ENCODE measurements at regions not wholly inside any gene's neighbourhood (a gene's known extent, or its start where the extent isn't known, plus 50 kb on each side); places are given as distances from the start of the nearest gene placed in this dataset.
"Not testable (repeated sequence)": the region's sequence is repeated elsewhere in the genome, so short reads cannot be mapped to it uniquely, and the experiment has no call there.

DNA sequence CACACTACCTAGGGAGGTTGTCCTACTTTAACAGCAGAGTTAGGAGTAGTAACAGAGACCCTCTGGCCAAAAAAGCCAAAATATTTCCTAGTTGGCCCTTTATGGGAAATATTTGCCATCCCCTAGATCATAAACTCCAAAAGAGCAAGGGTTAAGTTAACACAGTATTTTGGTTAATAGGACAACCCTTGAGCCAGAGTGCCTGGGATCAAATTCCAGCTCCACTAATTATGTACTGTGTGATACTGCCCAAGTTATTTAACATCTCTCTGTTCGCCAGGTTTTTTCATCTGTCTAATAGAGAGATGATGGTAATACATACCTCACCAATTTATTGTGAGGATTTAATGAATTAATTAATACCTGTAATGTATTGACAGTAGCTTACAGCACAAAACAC is 767.4 kb downstream of the KCNJ2 start:
- DNase-seq (ENCODE audit: low spot score) = no peak

DNA sequence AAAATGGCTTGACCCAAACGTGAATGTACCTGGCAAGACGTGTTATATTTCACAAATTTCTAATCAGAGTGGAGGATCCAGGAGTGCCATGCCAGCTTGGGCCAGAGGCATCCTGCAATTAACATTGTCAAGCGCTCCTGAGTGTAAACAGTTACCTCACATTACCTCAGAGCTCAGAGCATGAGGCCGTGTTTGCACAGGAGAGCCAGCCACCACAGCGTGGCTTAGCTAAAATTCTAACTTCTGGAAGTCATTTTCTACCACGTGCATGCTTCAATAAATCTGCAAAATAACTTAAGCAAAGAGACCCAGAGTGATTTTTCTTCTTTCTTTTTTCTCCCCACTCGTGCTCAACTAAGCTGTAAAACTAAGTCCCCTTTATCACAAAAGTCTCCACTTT is 769.0 kb downstream of the KCNJ2 start:
- no peak for DNase-seq (ENCODE audit: low spot score)

DNA sequence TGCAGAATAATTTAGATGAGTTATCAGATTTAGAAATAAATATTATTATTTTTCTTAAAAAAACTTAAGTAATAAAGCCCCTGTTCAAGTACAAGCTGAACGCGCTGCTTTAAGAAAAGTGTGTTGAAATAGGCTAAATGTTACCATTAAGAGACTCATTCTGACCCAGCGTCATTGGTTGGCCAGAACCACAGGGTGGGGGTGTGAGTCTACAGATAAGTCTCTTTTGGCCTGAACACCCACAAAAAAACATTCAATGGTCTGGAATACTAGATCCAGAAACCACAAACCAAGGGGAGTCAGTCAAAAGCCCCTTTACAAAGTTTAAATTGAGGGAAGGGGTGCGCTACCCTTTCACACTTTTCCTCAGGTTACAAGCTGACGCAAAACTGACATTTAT is 776.1 kb downstream of the KCNJ2 start:
- DNase-seq (ENCODE audit: low spot score) = no peak

DNA sequence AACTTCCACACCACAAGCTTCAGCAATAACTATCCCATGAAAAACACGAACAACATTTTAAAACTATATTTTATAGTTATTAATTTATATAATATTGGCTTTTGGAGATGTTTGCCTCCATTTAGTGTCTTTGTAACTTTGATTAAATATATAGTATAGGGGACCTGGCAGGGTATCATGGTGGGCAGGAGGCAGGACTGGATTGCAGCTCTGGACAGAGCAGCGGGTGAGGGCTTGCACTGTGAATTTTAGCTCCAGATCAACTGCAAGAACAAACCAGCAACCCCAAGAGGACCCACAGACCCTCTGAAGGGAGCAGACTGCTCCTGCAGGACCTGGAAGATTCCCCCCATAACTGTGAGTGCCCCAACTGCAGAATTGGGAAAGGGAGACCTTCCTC is 777.9 kb downstream of the KCNJ2 start:
- DNase-seq (ENCODE audit: low spot score) = no peak

DNA sequence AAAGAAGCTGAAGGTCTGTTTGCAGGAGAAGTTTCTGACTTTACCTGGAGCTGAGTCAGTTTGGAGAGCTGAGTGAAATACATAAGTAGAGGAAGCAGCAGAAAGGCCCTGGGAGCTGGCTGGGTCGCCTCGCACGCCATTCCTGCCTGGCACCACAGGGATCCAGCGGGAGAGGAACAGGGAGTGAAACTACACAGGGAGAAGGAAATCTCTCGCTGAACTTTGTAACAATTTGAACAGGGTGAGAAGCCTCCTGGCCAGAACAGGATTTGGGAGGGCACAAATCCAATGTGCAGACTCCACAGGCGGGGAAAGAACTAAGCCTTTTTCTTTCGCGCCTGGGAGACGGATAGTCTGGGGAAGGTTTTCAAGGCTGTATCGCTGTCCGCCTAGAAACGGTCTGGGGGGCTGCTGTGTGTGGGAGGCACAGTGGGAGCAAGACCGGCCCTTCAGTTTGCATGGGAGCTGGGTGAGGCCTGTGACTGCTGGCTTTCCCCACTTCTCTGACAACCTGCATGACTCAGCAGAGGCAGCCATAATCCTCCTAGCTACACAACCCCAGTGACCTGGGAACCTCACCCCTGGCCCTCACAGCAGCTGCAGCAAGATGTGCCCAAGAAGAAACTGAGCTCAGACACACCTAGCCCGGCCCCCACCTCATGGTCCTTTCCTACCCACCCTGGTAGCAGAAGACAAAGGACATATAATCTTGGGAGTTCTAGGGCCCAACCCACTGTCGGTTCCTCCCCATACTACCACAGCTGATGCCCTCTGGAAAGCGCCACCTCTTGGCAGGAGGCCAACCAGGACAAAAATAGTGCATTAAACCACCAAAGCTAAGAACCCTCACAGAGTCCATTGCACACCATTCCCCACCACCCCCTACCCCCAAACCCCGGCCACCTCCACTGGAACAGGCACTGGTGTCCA is 778.6 kb downstream of the KCNJ2 start:
- no peak for DNase-seq (ENCODE audit: low spot score)

DNA sequence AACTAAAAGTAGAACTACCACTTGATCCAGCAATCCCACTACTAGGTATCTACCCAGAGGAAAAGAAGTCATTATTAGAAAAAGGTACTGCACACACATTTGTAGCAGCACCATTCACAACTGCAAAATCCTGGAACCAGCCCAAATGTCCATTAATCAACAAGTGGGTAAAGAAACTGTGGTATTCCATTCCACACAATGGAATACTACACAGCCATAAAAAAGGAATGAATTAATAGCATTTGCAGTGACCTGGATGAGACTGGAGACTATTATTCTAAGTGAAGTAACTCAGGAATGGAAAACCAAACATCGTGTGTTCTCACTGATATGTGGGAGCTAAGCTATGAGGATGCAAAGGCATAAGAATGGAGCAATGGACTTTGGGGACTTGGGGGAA is 783.8 kb downstream of the KCNJ2 start:
- not testable (repeated sequence) for DNase-seq (ENCODE audit: low spot score)

DNA sequence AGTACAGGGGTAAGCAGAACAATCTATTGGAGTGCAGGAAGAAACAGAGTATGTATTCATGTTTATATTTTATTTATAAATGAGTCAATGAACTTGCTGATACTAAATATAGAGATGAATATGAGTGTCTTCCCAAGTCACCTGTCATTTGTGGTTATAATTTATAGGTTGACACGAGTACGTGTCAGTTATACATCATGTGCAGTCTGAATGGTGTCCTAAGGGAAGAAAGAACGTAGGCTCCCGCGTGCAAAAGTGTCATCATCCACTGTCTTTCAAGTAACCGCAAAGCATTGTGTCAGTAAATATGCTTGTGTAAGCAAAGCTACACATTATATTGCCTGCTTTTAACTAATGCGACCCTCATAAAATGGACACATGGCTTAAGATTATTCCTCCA is 786.1 kb downstream of the KCNJ2 start:
- no peak for DNase-seq (ENCODE audit: low spot score)

DNA sequence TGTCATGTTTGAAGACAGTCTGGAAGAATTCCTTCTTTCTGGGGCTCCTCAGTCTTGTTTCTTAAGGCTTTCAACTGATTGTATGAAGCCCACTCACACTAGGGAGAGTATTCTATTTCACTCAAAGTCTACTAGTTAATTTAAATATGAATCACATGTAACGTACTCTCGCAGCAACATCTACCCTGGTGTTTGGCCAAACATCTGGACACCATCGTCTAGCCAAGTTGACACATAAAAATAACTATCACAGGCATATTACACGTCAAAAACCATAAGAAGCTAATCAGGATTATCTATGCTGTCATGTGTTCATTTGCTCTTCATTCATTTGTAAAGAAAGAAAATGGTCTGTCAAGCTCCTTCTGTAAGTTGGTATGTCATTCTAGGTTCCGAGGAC is 787.4 kb downstream of the KCNJ2 start:
- DNase-seq (ENCODE audit: low spot score) = no peak

DNA sequence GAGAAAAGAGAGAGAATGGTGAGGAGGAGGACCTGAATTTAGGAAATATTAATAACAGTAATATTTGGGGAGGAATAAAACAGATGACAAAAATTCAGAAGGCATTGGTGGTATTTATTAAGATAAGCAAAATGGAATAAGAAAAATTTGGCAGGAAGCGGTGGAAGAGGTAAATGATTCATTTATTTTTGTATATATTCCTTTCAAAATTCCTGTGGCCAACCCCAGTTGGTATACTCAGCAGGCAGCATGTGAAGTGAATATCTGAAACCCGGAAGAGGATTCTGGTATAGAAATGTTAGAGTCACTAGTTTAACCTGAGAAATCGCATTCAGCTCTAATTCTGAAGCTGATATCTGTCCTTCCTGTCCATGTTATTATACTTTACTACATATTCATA is 792.0 kb downstream of the KCNJ2 start:
- no peak for DNase-seq (ENCODE audit: low spot score)

DNA sequence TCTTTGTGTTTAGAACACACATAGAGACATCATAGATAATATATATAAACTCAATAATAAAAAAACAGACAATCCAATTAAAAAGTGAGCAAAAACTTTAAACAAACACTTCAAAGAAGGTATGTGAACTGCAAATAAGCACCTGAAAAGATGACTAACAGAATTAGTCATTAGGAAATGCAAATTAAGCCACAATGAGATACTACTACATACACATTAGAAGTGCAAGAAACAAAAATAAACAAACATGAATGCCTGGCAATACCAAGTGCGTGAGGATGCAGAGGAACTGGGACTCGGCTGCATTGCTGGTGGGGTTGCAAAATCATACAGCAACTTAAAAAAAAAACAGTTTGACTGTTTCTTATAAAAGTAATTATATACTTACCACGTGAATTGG is 799.0 kb downstream of the KCNJ2 start:
- DNase-seq (ENCODE audit: low spot score) = no peak

DNA sequence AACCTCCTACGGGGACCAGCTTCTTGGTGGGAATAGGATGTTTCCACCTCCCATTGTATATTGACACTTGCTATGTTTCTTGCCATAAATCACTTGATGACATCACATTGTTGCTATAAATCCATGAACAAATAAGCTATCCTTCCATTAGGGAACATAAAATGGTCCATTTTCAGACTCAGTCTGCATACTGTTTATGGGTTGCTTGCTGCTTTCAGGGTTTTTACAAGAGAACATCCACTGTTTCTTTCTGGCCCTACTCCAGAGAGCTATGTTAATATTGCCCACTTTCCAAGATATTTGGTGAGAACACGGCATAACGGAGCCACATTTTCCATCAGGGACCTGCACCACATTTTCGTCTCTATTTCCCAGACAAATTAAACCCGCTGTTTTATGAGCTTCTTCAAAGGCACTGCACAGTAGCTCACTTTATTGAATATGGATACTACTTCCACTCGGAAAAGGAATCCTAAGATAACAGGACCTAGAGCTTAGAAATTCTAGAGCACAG is 800.2 kb downstream of the KCNJ2 start:
- no peak for DNase-seq (ENCODE audit: low spot score)

DNA sequence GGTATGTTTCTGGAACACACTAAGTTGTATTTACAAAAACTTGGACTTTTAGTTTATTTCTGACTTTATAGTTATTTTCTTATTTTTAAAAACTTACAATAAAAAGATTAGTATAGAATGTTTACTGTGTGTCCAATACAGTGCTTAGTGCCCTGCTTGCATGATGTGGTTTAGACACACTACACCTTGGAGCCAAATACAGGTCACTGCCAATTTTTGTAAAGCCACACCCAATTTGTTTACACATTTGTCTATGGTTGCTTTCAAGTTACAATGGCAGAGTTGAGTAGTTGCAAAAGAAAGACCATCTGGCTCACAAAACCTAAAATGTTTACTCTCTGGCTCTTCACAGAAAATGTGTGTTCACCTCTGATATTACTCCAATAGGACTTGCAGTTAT is 807.1 kb downstream of the KCNJ2 start:
- DNase-seq (ENCODE audit: low spot score) = no peak

DNA sequence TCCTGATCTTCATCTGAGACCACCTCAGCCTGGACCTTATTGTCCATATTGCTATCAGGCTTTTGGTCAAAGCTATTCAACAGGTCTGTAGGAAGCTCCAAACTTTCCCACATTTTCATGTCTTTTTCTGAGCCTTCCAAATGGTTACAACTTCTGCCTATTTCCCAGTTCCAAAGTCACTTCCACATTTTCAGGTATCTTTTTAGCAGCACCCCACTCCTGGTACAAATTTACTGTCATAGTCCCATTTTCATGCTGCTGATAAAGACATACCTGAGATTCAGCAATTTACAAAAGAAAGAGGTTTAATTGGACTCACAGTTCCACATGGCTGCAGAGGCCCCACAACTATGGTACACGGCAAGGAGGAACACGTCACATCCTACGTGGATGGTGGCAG is 815.5 kb downstream of the KCNJ2 start:
- no peak for DNase-seq (ENCODE audit: low spot score)

DNA sequence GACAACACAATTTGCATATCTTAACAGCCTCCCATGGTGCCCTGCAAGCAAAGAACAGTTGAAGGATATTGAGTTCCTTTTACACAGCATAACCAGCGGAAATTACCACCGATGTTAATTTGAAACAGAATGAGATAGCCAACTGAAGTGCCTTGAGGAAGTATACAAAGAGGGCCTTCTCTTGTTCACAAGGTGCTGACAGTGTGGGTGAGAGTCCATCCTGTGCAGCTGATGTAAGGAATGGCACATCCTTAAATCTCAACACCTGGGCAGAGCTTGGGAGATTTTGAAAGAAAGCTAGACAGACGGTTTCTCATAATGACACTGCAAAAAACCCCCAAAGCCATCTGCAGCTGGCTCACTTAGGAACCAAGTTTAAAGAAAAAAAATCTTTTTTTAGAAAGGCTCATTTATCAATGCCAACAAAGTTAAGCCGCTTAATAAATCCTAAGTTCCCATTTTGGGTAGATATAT is 818.6 kb downstream of the KCNJ2 start:
- peak; percentile 3 for DNase-seq (ENCODE audit: low spot score)

DNA sequence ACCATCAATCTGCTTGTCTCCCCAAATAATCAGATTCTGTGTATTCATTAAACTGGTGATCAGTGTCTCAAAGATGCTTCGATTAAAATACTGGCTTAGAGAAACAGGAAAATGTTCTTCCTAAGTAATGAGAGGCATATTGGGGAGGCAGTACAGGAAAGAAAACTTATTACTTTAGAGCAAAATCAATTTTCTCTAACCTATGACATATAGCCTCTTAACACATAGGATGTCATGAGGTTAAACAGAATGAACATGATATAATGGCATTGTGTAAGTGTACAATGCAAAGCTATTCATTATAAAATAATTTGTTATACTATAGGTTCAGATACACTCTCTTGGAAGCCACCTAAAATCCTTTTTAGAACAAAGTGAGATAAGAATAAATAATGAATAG is 819.3 kb downstream of the KCNJ2 start:
- DNase-seq (ENCODE audit: low spot score) = no peak

DNA sequence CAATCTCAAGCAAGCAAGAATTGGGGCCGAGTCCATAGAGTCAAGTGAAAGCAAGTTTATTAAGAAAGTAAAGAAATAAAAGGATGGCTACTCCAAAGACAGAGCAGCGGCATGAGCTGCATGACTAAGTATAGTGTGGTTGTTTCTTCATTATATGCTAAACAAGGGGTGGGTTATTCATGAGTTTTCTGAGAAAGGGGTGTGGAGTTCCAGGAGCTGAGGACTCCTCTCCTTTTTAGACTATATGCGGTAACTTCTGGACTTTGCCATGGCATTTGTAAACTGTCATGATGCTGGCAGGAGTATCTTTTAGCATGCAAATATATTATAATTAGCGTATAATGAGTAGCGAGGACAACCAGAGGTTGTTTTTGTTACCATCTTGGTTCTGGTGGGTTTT is 819.9 kb downstream of the KCNJ2 start:
- DNase-seq (ENCODE audit: low spot score) = no peak

DNA sequence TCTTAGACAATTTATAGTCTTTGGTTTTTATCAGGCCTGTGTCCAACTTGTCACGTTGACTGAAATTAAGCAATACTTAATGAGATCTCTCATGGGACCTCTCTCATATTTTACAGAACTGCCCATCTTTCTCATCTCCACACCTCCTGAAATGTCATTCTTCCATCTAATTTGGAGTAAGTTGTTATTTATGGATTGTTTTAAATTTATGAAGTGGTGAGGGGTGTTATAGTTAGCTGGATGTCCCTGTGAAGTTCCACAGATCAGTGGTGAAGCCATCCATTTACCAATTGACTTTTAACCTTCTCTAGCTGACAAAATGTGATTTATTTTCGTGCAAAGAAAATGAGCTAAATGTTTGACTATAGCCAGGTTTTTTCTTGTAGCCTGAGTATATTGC is 824.9 kb downstream of the KCNJ2 start:
- DNase-seq (ENCODE audit: low spot score) = no peak

DNA sequence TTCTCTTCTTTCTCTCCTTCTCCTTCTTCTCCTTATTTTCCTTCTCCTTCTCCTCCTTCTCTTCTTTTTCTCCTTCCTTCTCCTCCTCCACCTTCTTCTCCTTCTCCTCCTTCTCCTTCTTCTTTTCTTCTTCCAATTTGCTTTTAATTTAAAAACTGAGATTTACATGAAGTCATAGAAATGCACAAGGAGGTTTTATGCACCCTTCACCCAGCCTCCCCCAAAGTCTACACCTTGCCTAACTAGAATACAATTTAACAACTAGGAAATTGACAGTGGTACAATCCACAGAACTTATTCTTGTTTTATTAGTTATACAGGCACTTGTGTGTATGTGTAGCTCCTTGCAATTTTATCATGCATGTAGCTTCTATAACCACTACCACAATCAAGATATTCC is 826.7 kb downstream of the KCNJ2 start:
- DNase-seq (ENCODE audit: low spot score) = no peak

DNA sequence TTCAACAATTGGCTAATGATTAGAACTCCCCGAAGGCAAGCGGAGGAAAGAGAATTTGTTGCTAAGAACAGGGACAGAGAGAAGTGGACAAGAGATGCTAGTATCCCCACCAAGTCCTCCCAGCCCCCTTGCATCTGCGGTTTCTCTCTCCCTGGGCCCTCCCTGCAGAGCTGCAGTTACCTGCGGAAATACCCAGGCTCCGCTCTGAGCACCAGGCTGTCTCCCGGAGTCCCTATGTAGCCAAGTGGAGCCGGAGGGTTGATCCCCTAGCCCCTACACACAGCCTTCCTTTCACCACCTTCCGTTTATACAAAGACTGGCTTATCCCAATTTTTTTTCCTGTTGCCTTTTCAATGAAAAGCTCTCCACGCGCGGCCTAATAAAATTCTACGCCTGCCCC is 834.4 kb downstream of the KCNJ2 start:
- DNase-seq (ENCODE audit: low spot score) = no peak

DNA sequence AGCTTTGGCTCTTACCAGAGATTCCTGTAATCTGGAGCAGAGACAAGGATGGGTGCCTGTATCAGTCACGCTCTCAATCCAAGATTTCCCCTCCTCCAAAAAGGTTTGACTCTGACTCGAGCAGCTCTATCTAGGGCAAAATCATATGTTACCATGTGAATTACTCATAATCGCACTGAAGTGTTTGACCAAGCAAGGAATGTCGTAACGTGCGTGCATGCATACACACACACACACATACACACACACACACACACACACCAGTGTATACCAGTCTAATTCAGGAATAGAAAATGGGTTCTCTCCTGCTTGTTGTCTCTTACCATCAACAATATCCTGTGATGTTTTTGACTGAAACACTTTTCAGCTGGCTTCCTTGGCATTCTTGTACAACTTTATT is 835.1 kb downstream of the KCNJ2 start:
- no peak for DNase-seq (ENCODE audit: low spot score)

DNA sequence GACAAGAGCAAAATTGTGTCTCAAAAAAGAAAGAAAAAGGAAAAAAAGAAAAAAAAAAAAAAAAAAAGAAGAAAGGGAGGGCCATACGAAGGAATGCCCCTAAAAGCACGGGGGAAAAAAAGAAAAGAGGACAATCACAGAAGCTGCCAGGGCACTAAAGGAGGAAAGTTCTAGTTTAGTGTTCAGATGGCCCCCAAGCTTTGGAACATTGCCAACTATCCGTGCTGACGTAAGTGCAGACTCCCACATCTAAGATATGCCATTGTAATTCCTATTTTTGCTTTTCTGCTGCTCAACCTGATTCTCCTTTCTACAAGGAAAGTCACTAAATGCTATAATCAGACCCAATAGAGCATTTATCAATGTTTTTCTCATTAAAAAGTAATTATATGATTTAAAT is 842.1 kb downstream of the KCNJ2 start:
- DNase-seq (ENCODE audit: low spot score) = no peak

DNA sequence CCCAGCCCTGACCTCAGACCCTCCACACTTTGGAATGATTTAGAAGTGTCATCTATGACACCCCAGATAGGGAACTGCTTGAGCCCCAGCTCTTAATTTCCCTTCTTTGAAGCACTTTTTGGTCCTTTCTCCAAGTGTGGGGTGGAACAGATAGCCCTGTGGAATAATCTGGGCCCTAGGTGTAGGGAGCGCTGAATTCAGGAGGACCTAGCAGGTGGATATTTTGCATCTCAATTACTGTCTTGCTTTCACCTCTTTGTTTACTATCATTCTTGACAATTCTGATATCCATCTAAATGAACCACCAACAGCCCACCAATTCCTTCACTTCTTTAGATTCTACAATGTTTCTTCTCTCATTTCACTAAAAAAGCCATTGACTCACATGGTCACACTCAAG is 850.4 kb downstream of the KCNJ2 start:
- DNase-seq (ENCODE audit: low spot score) = no peak

DNA sequence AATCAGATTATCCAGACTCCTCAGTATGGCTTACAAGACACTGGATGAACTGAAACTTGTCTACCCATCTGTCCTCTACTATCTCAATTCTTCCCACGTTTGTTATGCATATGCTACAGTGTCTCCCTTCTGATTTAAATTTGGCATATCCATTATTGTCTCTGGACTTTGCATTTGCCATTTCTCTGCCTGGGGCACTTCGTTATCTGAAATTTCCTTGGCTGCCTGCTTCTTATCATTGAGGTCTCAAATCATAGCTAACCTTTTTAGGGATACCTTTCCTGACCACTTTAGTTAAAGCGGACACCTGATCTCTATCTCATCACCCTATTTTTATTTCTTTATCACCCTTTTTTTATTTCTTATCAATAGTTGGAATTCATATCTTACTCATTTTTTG is 853.4 kb downstream of the KCNJ2 start:
- no peak for DNase-seq (ENCODE audit: low spot score)
